HL-60 (cell line): ENCODE measurements at regions not wholly inside any gene's neighbourhood (a gene's known extent, or its start where the extent isn't known, plus 50 kb on each side); places are given as distances from the start of the nearest gene placed in this dataset.

Source experiments
- DNase-seq, 2 experiments: peaks; one replicate each; pipeline ENCODE4 v3.0.0-alpha.2; 2010 to 2020; ENCODE audit warnings: low read depth in 1 of 2, low spot score in 1 of 2
- H3K27ac ChIP-seq: fragments of 250-450 bp; sonication (Bioruptor Pico); replicated peaks from 2 replicates; pipeline ENCODE4 v1.5.1; 2020; ENCODE audit warnings: mild to moderate bottlenecking, moderate library complexity
- H3K27me3 ChIP-seq: fragments of 250-450 bp; sonication (Bioruptor Pico); 2 replicates; pipeline ENCODE4 v1.5.1; 2021; ENCODE audit warnings: mild to moderate bottlenecking, moderate library complexity; ENCODE audit not compliant: insufficient read depth, poor library complexity, severe bottlenecking
- H3K4me3 ChIP-seq: replicated peaks from 2 replicates; pipeline ENCODE4 v1.5.1; 2011; ENCODE audit warnings: mild to moderate bottlenecking, control low read depth, low read length; ENCODE audit not compliant: insufficient read depth
- GABPA ChIP-seq: IDR thresholded peaks from 2 replicates; pipeline ENCODE4 v1.6.1; 2012; ENCODE audit warnings: low read depth
- POLR2AphosphoS5 ChIP-seq: IDR thresholded peaks from 2 replicates; pipeline ENCODE4 v1.6.1; 2012; ENCODE audit warnings: low read depth
- SPI1 ChIP-seq: IDR thresholded peaks from 2 replicates; pipeline ENCODE4 v1.6.1; 2012; ENCODE audit warnings: low read depth, mild to moderate bottlenecking, borderline replicate concordance
- TF ChIP-seq, protein P1 (sequence below): IDR thresholded peaks from one replicate; pipeline ENCODE4 v1.5.1; 2011; ENCODE audit warnings: low read length, control low read depth, inconsistent platforms; ENCODE audit not compliant: insufficient read depth
- TF ChIP-seq, protein P2 (sequence below): IDR thresholded peaks from 2 replicates; pipeline ENCODE4 v1.6.1; 2012; ENCODE audit warnings: low read depth; ENCODE audit not compliant: insufficient replicate concordance

DNA sequence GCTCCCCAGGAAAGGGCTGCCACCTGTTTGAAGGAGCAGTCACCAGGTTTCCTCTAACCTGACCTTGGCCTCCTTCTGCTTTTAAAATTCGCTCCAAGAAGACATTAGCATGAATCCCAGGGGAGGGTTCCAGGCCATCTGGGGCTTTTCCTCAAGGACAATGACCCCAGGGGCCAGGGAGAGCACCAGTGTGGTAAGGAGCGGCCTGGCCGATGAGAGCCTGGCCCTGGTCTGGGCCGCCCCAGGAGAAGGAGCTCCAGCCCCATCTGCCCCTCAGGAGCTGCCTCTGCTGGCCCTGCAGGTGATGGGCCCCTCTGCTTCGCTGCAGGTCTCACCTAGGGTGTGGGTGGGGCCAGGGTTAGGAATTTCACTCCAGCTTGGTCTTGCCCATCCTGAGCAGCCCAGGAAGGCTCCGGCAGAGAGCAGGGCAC lies 209.2 kb upstream of the TNRC6C start:
- H3K4me3 ChIP-seq, result no peak overlapping the region
- DNase-seq, result no peak
- TF ChIP-seq SPI1 (no peak), GABPA (no peak), POLR2AphosphoS5 (no peak)
- TF ChIP-seq, protein P1, sequence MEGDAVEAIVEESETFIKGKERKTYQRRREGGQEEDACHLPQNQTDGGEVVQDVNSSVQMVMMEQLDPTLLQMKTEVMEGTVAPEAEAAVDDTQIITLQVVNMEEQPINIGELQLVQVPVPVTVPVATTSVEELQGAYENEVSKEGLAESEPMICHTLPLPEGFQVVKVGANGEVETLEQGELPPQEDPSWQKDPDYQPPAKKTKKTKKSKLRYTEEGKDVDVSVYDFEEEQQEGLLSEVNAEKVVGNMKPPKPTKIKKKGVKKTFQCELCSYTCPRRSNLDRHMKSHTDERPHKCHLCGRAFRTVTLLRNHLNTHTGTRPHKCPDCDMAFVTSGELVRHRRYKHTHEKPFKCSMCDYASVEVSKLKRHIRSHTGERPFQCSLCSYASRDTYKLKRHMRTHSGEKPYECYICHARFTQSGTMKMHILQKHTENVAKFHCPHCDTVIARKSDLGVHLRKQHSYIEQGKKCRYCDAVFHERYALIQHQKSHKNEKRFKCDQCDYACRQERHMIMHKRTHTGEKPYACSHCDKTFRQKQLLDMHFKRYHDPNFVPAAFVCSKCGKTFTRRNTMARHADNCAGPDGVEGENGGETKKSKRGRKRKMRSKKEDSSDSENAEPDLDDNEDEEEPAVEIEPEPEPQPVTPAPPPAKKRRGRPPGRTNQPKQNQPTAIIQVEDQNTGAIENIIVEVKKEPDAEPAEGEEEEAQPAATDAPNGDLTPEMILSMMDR, result no peak
- TF ChIP-seq, protein P2, sequence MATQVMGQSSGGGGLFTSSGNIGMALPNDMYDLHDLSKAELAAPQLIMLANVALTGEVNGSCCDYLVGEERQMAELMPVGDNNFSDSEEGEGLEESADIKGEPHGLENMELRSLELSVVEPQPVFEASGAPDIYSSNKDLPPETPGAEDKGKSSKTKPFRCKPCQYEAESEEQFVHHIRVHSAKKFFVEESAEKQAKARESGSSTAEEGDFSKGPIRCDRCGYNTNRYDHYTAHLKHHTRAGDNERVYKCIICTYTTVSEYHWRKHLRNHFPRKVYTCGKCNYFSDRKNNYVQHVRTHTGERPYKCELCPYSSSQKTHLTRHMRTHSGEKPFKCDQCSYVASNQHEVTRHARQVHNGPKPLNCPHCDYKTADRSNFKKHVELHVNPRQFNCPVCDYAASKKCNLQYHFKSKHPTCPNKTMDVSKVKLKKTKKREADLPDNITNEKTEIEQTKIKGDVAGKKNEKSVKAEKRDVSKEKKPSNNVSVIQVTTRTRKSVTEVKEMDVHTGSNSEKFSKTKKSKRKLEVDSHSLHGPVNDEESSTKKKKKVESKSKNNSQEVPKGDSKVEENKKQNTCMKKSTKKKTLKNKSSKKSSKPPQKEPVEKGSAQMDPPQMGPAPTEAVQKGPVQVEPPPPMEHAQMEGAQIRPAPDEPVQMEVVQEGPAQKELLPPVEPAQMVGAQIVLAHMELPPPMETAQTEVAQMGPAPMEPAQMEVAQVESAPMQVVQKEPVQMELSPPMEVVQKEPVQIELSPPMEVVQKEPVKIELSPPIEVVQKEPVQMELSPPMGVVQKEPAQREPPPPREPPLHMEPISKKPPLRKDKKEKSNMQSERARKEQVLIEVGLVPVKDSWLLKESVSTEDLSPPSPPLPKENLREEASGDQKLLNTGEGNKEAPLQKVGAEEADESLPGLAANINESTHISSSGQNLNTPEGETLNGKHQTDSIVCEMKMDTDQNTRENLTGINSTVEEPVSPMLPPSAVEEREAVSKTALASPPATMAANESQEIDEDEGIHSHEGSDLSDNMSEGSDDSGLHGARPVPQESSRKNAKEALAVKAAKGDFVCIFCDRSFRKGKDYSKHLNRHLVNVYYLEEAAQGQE, result no peak
- H3K27ac ChIP-seq, result no peak overlapping the region
- H3K27me3 ChIP-seq, result no peaks in the 10 kb centered on the region

DNA sequence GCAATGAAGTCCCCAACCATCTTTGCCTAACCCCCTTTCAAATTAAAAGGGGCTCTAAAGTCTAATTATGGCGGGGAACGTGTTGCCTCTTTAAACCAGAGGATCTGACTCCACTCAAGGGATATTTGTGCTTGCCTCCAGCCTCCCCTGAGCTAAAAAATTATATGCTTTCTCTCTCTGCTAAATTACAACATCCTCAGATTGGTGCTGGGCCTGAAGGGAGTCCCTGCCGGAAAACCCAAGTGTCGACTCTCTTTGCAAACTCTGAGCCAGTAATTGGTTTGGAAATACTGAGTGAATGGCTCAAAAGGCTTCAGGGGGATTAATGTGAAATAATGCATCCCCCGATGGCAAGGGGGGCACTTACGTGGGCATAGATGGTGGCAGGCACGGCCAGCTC lies 208.5 kb upstream of the TNRC6C start:
- TF ChIP-seq, protein P1, result no peak
- TF ChIP-seq SPI1 (no peak), POLR2AphosphoS5 (no peak)
- H3K27me3 ChIP-seq, result no peaks in the 10 kb centered on the region
- no peak overlapping the region for H3K27ac ChIP-seq
- H3K4me3 ChIP-seq, result no peak overlapping the region
- no peak for DNase-seq

DNA sequence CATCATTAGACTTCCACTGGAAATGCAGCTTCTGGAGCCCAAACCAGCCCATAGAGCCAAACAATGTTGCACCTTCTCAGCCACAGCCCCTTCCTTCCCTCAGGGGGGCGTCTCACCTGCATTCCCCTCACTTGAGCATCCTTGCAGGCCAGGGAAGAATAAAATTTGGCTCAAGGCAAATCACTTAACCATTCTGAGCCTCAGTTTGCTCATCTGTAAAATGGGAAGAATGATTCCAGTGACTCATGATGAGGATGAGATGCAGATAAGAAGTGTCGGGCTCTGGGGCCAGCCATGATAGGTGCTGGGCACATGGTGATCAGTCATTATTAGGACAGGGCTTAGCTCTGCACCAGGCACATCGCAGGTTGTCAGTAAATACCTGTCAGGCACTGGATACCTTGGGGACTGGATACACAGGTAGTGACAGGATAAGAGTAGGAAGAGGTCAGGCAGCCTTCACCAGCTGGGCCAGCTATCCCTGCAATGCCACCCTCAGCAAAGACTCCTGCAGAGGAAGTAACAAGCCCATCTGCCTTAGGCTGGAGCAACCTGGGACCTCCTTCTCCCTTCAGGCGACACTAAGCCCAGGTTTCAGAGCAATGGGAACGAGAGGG lies 208.0 kb upstream of the TNRC6C start:
- H3K27me3 ChIP-seq, result no peaks in the 10 kb centered on the region
- H3K27ac ChIP-seq, result no peak overlapping the region
- no peak overlapping the region for H3K4me3 ChIP-seq
- DNase-seq, result no peak
- no peak for TF ChIP-seq GABPA
- no peak for TF ChIP-seq SPI1
- TF ChIP-seq POLR2AphosphoS5, result no peak
- TF ChIP-seq, protein P1, result no peak
- TF ChIP-seq, protein P2, result no peak

DNA sequence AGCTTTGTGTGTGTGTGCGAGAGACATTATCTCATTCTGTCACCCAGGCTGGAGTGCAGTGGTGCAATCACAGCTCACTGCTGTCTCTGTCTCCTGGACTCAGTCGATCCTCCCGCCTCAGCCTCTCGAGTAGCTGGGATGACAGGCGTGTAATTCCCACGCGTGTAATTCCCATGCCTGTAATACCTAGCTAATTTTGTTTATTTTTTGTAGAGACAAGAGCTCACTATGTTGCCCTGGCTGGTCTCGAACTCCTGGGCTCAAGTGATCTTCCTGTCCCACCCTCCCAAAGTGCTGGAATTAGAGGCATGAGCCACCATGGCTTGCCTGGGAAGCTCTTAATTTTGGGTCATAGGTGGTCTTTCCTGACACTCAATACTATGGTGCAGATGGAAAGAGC lies 205.3 kb upstream of the TNRC6C start:
- TF ChIP-seq GABPA, result no peak
- TF ChIP-seq POLR2AphosphoS5, result no peak
- TF ChIP-seq, protein P1, result no peak
- TF ChIP-seq, protein P2, result no peak
- no peak for TF ChIP-seq SPI1
- H3K27ac ChIP-seq, result no peak overlapping the region

More for the DNA sequence above, 205.3 kb upstream of the TNRC6C start:
- no peak for DNase-seq
- no peaks in the 10 kb centered on the region for H3K27me3 ChIP-seq
- no peak overlapping the region for H3K4me3 ChIP-seq
